VCaP (cell line): ENCODE measurements at regions not wholly inside any gene's neighbourhood (a gene's known extent, or its start where the extent isn't known, plus 50 kb on each side); places are given as distances from the start of the nearest gene placed in this dataset.

Source experiments
- H3K27ac ChIP-seq: fragments of 450-650 bp; 2 replicates; pipeline ENCODE4 v1.5.1; 2017
- TF ChIP-seq, protein P1 (sequence below): fragments of 450-650 bp; conservative IDR thresholded peaks from 2 replicates; pipeline ENCODE4 v1.5.1; 2017; ENCODE audit warnings: mild to moderate bottlenecking, moderate library complexity

DNA sequence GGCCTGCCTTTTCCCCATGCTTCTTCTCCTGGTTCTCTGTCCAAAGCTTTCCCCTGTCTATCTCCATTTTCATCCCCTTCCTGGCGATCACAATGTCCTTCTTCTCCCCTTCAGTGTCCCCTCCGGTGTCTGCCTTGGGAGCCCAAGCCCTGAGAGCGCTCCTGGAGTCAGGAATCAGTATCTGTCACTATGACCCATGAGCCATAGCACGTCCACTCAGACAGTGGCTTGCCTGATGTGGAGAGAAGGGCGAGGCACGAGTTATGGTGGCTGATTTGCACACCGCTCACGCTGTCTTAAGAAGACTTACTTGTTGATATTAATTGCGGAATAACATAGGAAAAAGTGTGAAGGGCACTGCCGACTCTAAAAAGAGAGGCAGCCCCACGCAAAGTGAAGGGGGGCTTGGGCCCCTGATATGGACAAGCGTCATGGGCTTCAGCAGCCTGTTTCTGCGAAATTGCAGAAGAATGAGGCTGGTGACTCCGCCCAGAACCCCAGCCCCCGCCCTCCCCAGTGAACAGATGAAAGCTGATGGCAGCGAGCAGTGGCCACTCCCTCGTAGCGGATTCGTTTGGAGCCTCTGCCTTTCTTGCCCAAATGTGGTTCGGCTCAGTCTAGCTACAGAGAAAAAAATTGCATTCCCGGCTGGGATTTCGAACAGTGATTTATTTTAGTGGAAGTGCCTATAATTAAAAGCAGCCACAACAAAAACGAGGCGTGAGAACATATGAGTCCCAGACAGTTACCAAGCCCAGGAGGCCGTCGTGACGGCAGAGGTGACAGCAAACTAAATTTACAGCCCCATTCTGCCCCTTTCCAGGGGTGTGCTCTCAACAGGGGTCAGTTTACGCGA lies 149.8 kb downstream of the ICE1 start:
- no peak overlapping the region for H3K27ac ChIP-seq
- TF ChIP-seq, protein P1, sequence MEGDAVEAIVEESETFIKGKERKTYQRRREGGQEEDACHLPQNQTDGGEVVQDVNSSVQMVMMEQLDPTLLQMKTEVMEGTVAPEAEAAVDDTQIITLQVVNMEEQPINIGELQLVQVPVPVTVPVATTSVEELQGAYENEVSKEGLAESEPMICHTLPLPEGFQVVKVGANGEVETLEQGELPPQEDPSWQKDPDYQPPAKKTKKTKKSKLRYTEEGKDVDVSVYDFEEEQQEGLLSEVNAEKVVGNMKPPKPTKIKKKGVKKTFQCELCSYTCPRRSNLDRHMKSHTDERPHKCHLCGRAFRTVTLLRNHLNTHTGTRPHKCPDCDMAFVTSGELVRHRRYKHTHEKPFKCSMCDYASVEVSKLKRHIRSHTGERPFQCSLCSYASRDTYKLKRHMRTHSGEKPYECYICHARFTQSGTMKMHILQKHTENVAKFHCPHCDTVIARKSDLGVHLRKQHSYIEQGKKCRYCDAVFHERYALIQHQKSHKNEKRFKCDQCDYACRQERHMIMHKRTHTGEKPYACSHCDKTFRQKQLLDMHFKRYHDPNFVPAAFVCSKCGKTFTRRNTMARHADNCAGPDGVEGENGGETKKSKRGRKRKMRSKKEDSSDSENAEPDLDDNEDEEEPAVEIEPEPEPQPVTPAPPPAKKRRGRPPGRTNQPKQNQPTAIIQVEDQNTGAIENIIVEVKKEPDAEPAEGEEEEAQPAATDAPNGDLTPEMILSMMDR = no peak

DNA sequence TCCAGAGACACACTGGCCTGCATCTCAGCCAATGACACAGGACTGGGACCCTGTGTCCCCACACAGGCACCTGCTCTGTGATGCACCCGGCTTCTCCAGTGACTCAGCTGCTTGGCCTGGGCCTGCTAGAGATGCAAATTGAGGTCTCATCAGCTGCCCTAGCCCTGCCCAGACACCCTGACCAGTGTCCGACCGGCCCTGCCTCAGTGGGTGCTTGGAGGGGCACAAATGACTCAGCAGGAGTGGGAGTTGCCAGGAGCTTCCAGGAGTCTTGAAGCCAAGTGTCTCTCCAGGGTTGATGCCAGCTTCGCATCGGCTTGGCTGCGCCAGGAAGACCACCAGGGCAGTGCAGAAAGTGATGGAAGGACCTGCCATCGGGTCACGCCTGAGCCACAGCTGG lies 148.2 kb downstream of the ICE1 start:
- TF ChIP-seq, protein P1 = no peak
- no peak overlapping the region for H3K27ac ChIP-seq

DNA sequence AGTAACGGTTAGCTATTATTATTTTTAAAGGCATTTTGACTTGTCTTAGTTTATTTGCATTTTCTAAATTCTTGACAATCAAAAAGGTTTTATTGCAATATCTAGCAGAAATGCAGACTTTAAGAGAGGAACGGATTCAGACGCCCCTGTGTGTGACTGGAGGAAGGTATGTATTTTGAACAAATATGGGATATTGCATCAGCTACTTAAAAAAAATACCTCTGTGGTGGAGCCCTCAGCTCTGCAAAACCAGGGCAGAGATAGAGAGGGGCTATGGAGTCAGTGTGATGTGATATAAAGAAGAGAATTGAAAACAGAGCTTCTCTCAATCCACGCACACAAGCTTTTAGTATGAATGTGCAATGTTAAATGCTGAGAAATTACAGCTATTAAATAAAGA lies 142.4 kb downstream of the ICE1 start:
- TF ChIP-seq, protein P1 = no peak
- no peak overlapping the region for H3K27ac ChIP-seq

DNA sequence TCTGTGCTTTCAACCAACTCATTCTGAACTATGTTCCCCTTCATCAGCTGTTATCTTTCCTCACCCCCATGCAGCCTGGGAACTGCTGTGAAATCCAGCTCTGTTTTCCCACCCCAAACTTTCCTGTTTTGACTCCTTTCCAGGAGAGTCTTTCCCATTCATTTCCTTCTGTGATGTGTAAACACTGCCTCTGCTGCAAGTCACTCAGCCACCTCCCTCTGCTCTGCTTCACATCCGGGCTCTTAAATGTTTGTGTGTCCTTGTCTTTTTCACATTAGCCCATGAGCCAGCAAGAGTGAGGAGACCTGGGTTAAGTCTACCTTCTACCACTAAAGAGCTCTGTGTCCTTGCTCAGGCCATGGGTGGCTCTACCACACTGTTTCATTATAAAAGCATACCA lies 137.5 kb downstream of the ICE1 start:
- peak overlapping the region; percentile 47 for H3K27ac ChIP-seq
- TF ChIP-seq, protein P1 = no peak

DNA sequence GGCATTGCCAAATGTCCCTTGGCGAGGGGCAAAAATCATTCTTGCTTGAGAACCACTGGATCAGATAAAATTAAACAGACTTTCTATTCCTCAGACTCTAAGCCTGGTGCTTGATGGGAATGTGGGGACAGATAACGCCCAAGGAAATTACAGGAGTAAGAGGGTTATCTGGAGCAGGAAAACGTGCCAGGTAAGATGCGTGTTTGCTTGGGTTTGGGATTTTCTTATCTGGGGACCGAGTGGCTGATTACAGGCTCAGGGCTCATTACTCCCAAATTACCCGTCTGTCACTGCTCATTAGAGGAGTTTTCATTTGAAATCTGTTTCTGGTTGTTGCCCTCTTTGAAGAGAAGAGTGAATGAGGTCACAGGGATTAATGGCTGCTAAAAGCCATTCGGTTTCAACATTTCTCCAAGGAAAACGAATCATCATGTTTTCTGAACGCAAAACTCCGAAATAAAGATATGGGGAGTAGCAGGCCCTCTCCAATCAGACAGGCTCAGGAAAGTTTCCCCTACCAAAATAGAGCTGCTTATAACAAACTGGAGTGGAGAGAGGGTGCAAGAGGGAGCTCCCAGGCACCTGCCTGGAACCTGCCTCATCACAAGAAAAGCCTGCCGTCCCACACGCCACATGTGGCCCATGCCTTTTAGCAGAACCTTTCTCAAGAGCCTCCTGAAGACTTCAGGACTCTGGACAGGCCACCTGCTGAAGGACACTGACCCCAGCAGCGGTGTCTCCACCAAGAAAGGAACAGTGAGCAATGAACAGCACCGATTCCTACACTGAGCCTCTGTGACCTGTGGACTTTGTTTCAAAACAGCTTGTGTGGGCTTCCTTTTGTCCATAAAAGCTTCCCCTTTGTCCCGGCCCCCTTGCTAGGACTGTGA lies 136.4 kb downstream of the ICE1 start:
- H3K27ac ChIP-seq = no peak overlapping the region; the same call in 1 of the 2 replicates
- TF ChIP-seq, protein P1 = no peak

DNA sequence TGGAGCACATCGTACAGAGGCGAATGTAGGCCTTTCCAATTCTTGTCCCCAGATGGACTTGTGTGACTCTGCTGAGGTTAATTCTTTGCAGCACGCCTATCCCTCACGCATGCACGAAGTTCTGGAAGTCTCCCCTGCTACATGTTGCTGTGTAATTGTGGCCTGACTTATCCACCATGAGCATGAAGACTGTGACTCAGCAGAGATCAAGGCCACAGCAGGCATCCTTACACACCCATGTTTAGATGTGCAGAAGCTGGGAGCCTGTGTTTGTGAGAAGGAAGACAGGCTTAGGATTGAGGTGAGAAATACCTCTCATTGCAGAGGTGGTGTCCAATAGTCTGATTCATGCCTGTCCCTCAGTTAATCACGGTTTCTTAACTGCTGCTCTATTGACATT lies 135.6 kb downstream of the ICE1 start:
- TF ChIP-seq, protein P1 = no peak
- no peak overlapping the region for H3K27ac ChIP-seq

DNA sequence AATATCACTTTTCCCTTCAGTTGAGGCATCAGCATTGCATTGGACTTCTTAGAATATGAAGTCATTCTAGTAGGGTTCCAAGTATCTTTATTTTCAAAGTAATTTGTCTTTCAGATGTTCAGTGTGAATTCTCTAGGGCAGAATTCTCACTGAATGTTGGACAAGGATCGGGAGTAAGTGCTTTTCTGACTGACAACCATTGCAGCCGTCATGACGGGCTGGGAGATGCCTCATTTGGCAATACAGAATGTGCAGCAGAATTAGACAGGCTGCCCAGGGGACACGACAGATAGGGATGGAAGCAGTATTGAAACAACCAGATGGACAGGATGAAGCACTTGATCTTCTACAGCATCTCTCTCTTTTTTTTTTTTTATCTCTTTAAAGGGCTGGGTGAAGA lies 129.0 kb downstream of the ICE1 start:
- no peak overlapping the region for H3K27ac ChIP-seq
- TF ChIP-seq, protein P1 = no peak
